HepG2 (cell line): ENCODE measurements at regions not wholly inside any gene's neighbourhood (a gene's known extent, or its start where the extent isn't known, plus 50 kb on each side); places are given as distances from the start of the nearest gene placed in this dataset.

Experiments
- ADNP ChIP-seq: sonication (generic); formaldehyde crosslinking; IDR thresholded peaks from 2 replicates; pipeline ENCODE4 v1.4.0; 2020; ENCODE audit warnings: missing genetic modification reagents
- CBFB ChIP-seq: sonication (generic); formaldehyde crosslinking; IDR thresholded peaks from 2 replicates; pipeline ENCODE4 v1.4.0; 2020; ENCODE audit warnings: missing genetic modification reagents
- DMAP1 ChIP-seq: IDR thresholded peaks from 2 replicates; pipeline ENCODE4 v1.6.1; 2016
- GATAD1 ChIP-seq: IDR thresholded peaks from 2 replicates; pipeline ENCODE4 v1.6.1; 2016; ENCODE audit warnings: missing genetic modification reagents, missing compliant biosample characterization
- HMG20B ChIP-seq: conservative IDR thresholded peaks from 2 replicates; pipeline ENCODE4 v1.6.1; 2016; ENCODE audit warnings: missing genetic modification reagents, missing compliant biosample characterization
- SNAI1 ChIP-seq: sonication (generic); formaldehyde crosslinking; IDR thresholded peaks from 2 replicates; pipeline ENCODE4 v1.5.0; 2020; ENCODE audit warnings: mild to moderate bottlenecking, missing genetic modification reagents, borderline replicate concordance
- ZNF205 ChIP-seq: IDR thresholded peaks from 2 replicates; pipeline ENCODE4 v1.6.1; 2018; ENCODE audit warnings: missing biosample characterization, missing genetic modification reagents
- ZNF430 ChIP-seq: sonication (generic); formaldehyde crosslinking; IDR thresholded peaks from 2 replicates; pipeline ENCODE4 v1.9.0; 2021; ENCODE audit warnings: mild to moderate bottlenecking, missing genetic modification reagents
- ZNF564 ChIP-seq: sonication (generic); formaldehyde crosslinking; IDR thresholded peaks from 2 replicates; pipeline ENCODE4 v1.8.1; 2023; ENCODE audit warnings: mild to moderate bottlenecking, missing genetic modification reagents
- ZNF567 ChIP-seq: sonication (generic); formaldehyde crosslinking; IDR thresholded peaks from 2 replicates; pipeline ENCODE4 v1.8.1; 2023; ENCODE audit warnings: mild to moderate bottlenecking, missing genetic modification reagents, borderline replicate concordance
- ZNF713 ChIP-seq: sonication (generic); formaldehyde crosslinking; IDR thresholded peaks from 2 replicates; pipeline ENCODE4 v1.4.0; 2020; ENCODE audit warnings: mild to moderate bottlenecking, missing genetic modification reagents
- TF ChIP-seq, protein P1 (sequence below): sonication (generic); formaldehyde crosslinking; IDR thresholded peaks from 2 replicates; pipeline ENCODE4 v1.4.0; 2020; ENCODE audit warnings: mild to moderate bottlenecking, missing genetic modification reagents
- TF ChIP-seq, protein P2 (sequence below): sonication (generic); formaldehyde crosslinking; IDR thresholded peaks from 2 replicates; pipeline ENCODE4 v1.4.0; 2020; ENCODE audit warnings: low read depth, mild to moderate bottlenecking, missing genetic modification reagents

DNA sequence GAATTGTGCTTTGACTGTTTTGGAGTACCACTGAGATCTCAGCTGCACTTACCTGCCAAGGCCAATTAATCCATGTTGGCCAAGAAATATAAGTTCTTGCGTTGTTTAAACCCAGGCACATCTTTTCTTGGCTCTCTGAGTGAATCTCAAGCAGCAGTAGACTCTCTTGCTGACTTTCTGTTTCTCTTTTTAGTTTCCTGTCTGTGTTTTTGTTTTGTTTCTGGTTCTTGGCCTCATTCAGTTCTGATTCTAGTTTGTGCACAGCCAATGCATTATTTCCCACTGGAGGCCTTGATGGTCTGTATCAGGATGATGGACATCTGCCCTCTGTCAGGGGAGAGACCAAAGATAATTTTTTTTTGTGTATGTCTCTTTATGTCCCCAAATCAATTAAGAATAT, 379.4 kb downstream of the CDH2 start (continued):
- TF ChIP-seq, protein P1, sequence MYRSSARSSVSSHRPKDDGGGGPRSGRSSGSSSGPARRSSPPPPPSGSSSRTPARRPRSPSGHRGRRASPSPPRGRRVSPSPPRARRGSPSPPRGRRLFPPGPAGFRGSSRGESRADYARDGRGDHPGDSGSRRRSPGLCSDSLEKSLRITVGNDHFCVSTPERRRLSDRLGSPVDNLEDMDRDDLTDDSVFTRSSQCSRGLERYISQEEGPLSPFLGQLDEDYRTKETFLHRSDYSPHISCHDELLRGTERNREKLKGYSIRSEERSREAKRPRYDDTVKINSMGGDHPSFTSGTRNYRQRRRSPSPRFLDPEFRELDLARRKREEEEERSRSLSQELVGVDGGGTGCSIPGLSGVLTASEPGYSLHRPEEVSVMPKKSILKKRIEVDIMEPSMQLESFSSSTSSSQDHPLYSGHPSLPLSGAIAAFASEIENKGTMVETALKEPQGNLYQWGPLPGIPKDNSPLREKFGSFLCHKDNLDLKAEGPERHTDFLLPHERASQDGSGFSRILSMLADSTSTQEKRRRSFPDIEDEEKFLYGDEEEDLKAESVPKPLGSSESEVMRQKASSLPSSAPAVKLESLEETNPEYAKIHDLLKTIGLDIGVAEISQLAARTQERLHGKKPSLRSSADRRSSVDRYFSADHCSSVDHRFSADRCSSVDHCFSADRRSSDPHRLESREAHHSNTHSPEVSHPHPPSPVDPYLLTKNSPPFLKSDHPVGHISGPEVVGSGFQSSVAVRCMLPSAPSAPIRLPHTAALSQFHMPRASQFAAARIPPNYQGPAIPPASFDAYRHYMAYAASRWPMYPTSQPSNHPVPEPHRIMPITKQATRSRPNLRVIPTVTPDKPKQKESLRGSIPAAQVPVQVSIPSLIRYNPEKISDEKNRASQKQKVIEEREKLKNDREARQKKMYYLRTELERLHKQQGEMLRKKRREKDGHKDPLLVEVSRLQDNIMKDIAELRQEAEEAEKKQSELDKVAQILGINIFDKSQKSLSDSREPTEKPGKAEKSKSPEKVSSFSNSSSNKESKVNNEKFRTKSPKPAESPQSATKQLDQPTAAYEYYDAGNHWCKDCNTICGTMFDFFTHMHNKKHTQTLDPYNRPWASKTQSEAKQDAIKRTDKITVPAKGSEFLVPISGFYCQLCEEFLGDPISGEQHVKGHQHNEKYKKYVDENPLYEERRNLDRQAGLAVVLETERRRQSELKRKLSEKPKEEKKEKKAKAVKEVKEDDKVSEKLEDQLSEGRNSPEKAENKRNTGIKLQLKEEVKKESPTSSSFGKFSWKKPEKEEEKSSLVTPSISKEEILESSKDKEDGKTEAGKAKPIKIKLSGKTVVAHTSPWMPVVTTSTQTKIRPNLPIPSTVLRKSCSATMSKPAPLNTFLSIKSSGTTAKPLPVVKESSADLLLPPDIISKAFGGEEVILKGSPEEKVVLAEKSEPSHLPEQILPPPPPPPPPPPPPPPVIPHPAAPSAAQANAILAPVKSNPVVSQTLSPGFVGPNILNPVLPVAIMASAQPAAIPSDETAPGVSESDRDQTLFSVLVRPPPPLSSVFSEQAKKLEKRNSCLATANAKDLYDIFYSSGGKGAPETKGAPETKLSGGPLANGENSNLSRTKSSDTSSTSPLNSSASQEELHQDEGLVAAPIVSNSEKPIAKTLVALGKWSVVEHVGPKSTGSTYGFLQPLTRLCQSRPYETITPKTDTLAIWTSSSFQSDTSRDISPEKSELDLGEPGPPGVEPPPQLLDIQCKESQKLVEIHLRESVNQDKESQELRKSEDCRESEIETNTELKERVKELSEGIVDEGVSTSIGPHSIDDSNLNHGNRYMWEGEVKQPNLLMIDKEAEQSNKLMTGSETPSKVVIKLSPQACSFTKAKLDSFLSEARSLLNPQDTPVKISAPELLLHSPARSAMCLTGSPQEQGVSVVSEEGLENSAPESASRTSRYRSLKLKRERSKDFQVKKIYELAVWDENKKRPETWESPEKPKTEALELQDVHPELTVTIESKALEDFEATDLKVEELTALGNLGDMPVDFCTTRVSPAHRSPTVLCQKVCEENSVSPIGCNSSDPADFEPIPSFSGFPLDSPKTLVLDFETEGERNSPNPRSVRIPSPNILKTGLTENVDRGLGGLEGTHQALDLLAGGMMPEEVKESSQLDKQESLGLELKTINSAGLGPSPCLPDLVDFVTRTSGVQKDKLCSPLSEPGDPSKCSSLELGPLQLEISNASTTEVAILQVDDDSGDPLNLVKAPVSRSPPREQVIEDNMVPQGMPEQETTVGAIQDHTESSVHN: no peak
- TF ChIP-seq HMG20B (no peak), ZNF564 (CRISPR knock-in tag) (no peak), ZNF205 (no peak), SNAI1 (CRISPR knock-in tag) (no peak), ADNP (CRISPR knock-in tag) (no peak), ZNF430 (no peak), ZNF567 (CRISPR knock-in tag) (no peak), ZNF713 (no peak), DMAP1 (CRISPR knock-in tag) (no peak), GATAD1 (CRISPR knock-in tag) (no peak), CBFB (CRISPR knock-in tag) (no peak)
- TF ChIP-seq, protein P2, sequence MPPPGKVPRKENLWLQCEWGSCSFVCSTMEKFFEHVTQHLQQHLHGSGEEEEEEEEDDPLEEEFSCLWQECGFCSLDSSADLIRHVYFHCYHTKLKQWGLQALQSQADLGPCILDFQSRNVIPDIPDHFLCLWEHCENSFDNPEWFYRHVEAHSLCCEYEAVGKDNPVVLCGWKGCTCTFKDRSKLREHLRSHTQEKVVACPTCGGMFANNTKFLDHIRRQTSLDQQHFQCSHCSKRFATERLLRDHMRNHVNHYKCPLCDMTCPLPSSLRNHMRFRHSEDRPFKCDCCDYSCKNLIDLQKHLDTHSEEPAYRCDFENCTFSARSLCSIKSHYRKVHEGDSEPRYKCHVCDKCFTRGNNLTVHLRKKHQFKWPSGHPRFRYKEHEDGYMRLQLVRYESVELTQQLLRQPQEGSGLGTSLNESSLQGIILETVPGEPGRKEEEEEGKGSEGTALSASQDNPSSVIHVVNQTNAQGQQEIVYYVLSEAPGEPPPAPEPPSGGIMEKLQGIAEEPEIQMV: no peak
